Umbilical cord (tissue), 1 donor: ENCODE measurements at regions not wholly inside any gene's neighbourhood (a gene's known extent, or its start where the extent isn't known, plus 50 kb on each side); places are given as distances from the start of the nearest gene placed in this dataset.
"Not testable (repeated sequence)": the region's sequence is repeated elsewhere in the genome, so short reads cannot be mapped to it uniquely, and the experiment has no call there.

Source experiments
- DNase-seq: peaks from one replicate; pipeline ENCODE4 v3.0.0-alpha.2; 2015; ENCODE audit warnings: low spot score

DNA sequence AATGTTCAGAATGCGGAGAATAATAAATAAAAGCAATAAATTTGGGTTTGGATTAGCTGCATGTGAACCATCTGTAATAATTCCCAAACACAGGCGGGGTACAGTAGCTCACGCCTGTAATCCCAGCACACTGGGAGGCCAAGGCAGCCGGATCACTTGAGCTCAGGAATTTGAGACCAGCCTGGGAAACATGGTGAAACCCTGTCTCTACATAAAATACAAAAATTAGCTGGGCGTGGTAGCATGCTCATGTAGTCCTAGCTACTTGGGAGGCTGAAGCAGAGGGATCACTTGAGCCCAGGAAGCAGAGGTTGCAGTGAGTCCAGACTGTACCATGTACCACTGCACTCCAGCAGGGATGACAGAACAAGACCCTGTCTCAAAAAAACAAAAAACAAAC lies 53.9 kb upstream of the KCTD7 start:
- DNase-seq = not testable (repeated sequence)

- no peak for DNase-seq
Observed at GRCh38 chr7:66575398-66575797, 53.3 kb upstream of the KCTD7 start.

GRCh38 chr7:66576646-66577045 lies 52.0 kb upstream of the KCTD7 start:
- no peak for DNase-seq
